Thyroid gland (tissue), 4 donors: ENCODE measurements at regions not wholly inside any gene's neighbourhood (a gene's known extent, or its start where the extent isn't known, plus 50 kb on each side); places are given as distances from the start of the nearest gene placed in this dataset.
A peak's percentile ranks its signal among the peaks of the same experiment; 100 is the strongest.

Experiments used
- DNase-seq, 2 donors: peaks; one replicate each; pipeline ENCODE4 v3.0.0-alpha.2; 2019
- H3K27ac ChIP-seq, 3 donors: fragments of 200-600 bp; sonication (generic); 1 replicate in 2 of 3; 2 replicates in 1 of 3; pipeline ENCODE4 v1.5.1; 2016 to 2019; ENCODE audit warnings: mild to moderate bottlenecking in 1 of 3, moderate library complexity in 1 of 3
- H3K27me3 ChIP-seq: fragments of 200-600 bp; sonication (generic); one replicate; pipeline ENCODE4 v1.5.1; 2019
- H3K36me3 ChIP-seq, 2 donors: fragments of 200-600 bp; sonication (generic); one replicate each; pipeline ENCODE4 v1.5.1; 2016 to 2019
- H3K4me1 ChIP-seq, 2 donors: fragments of 200-600 bp; sonication (generic); one replicate each; pipeline ENCODE4 v1.5.1; 2017 to 2019
- H3K4me3 ChIP-seq, 3 donors: fragments of 200-600 bp; sonication (generic); replicated peaks in 1 of 3; 1 replicate in 2 of 3; 2 replicates in 1 of 3; pipeline ENCODE4 v1.5.1; 2016; ENCODE audit warnings: mild to moderate bottlenecking in 1 of 3
- H3K9me3 ChIP-seq: fragments of 200-600 bp; sonication (generic); one replicate; pipeline ENCODE4 v1.5.1; 2017
- POLR2A ChIP-seq, 2 donors: fragments of 450-650 bp; IDR thresholded peaks; one replicate each; pipeline ENCODE4 v1.6.1; 2017; ENCODE audit warnings: antibody characterized with exemption in 2 of 2, mild to moderate bottlenecking in 2 of 2, moderate library complexity in 1 of 2
- WGBS, 2 donors: methylation state at CpG; one replicate each; pipeline ENCODE4 v1.1.5; 2017; 5-methylcytosine and 5-hydroxymethylcytosine counted together
- intact Hi-C: fragments of 100-400 bp; cut with DNase I; formaldehyde crosslinking; loops from one replicate; pipeline ENCODE4 v1.15.1; 2023
- TF ChIP-seq, protein P1 (sequence below), 6 experiments: fragments of 200-600 bp in 3 of 6; fragments of 450-650 bp in 3 of 6; sonication (generic) in 3 of 6; IDR thresholded peaks; one replicate each; pipeline ENCODE4 v1.5.1; 2016 to 2019; ENCODE audit warnings: antibody characterized with exemption in 6 of 6, mild to moderate bottlenecking in 2 of 6, inconsistent platforms in 1 of 6, moderate library complexity in 1 of 6

DNA sequence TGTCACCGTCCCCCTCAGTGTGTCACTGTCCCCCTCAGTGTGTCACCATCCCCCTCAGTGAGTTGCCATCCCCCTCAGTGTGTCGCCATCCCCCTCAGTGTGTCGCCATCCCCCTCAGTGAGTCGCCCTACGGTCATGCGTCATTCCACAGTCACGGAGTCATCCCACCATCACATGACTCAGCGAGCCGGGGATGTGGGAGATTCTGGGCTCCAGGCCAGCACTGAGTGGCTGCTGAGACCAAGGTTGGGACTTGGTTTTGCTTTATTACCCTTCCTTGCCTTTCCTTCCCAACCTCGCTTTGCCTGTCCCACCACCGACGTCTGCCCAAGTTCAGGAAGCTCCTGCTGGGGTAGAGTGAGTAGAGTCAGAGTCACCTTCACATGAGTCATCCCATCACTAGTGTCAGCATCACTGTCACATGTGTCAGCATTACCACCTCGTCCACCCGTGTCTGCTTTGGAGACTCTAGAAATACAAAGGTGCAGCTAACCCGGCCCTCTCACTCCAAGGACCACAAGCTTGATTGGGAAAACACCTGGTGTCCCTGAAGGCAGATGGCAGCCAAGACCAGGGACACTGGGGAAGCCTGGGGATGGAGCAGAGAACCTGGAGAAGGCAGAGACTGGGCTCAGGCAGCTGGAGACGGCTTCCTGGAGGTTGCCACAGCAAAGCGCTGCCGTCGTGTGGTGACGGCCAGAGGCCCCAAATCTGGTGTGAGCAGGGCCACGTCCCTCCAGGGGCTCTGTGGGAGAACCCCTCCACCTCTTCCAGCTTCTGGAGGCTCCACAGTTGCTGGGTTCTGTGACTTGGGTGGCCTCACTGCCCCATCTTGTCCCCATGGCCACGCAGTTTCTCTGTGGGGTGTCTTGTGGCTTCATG is 485.2 kb upstream of the SALL3 start:
- H3K27ac ChIP-seq = no peak overlapping the region
- H3K27me3 ChIP-seq = no peaks in the 10 kb centered on the region
- TF ChIP-seq POLR2A (IDR thresholded peaks at IDR 0.05) = no peak
- TF ChIP-seq, protein P1, sequence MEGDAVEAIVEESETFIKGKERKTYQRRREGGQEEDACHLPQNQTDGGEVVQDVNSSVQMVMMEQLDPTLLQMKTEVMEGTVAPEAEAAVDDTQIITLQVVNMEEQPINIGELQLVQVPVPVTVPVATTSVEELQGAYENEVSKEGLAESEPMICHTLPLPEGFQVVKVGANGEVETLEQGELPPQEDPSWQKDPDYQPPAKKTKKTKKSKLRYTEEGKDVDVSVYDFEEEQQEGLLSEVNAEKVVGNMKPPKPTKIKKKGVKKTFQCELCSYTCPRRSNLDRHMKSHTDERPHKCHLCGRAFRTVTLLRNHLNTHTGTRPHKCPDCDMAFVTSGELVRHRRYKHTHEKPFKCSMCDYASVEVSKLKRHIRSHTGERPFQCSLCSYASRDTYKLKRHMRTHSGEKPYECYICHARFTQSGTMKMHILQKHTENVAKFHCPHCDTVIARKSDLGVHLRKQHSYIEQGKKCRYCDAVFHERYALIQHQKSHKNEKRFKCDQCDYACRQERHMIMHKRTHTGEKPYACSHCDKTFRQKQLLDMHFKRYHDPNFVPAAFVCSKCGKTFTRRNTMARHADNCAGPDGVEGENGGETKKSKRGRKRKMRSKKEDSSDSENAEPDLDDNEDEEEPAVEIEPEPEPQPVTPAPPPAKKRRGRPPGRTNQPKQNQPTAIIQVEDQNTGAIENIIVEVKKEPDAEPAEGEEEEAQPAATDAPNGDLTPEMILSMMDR (IDR thresholded peaks at IDR 0.05) = no peak
- no peak for DNase-seq
- H3K36me3 ChIP-seq = no peaks in the 10 kb centered on the region
- 75 to 91% methylated on average over 20 to 22 of the region's 22 CpGs for WGBS, 2 donors
- intact Hi-C loops = no loop called here
- H3K4me3 ChIP-seq = no peak overlapping the region
- no peaks in the 10 kb centered on the region for H3K4me1 ChIP-seq
- H3K9me3 ChIP-seq = no peaks in the 10 kb centered on the region

GRCh38 chr18:78495550-78495949 is 484.1 kb upstream of the SALL3 start:
- TF ChIP-seq, protein P1 (IDR thresholded peaks at IDR 0.05) = no peak
- no peak for TF ChIP-seq POLR2A (IDR thresholded peaks at IDR 0.05)
- Histone ChIP-seq H3K4me1 (no peaks in the 10 kb centered on the region), H3K36me3 (no peaks in the 10 kb centered on the region), H3K9me3 (no peaks in the 10 kb centered on the region), H3K4me3 (no peak overlapping the region), H3K27me3 (no peaks in the 10 kb centered on the region), H3K27ac (no peak overlapping the region)
- DNase-seq = no peak
- 92 to 97% methylated on average over 14 of the region's 14 CpGs for WGBS, 2 donors
- intact Hi-C loops = no loop called here

GRCh38 chr18:78496079-78496478 is 483.5 kb upstream of the SALL3 start:
- no peak overlapping the region for H3K27ac ChIP-seq
- H3K4me3 ChIP-seq = no peak overlapping the region
- no peaks in the 10 kb centered on the region for H3K36me3 ChIP-seq
- no peak for TF ChIP-seq POLR2A (IDR thresholded peaks at IDR 0.05)
- TF ChIP-seq, protein P1 (IDR thresholded peaks at IDR 0.05) = no peak
- 80 to 91% methylated on average over 16 of the region's 16 CpGs for WGBS, 2 donors
- intact Hi-C loops = no loop called here
- no peaks in the 10 kb centered on the region for H3K9me3 ChIP-seq
- H3K4me1 ChIP-seq = no peaks in the 10 kb centered on the region
- no peaks in the 10 kb centered on the region for H3K27me3 ChIP-seq
- peak in 1 of 2 donors; percentile 5 for DNase-seq

DNA sequence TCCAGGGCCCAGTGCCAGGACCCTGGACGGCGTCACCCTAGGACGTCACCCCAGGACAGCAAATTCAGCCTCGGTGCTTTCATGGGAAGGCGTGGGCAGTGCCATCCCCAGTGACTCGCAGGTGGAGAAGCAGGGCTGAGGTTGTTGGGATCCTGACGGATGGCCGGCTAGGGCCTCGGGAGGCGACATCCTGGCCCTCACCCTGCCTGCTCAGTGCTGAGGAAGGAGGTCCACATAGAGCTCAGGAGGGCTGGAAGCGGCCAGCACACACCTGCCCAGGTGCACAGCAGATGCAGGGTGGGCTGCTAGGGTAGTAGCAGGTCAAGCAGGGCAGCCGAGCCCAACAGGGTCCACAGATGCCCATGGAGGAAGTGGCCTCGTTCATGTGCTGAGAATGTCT is 482.0 kb upstream of the SALL3 start:
- H3K36me3 ChIP-seq = no peaks in the 10 kb centered on the region

GRCh38 chr18:78499586-78499985 is 480.0 kb upstream of the SALL3 start:
- H3K9me3 ChIP-seq = no peaks in the 10 kb centered on the region
- TF ChIP-seq, protein P1 (IDR thresholded peaks at IDR 0.05) = no peak
- TF ChIP-seq POLR2A (IDR thresholded peaks at IDR 0.05) = no peak
- no peak overlapping the region for H3K27ac ChIP-seq
- H3K36me3 ChIP-seq = no peaks in the 10 kb centered on the region
- H3K4me1 ChIP-seq = no peaks in the 10 kb centered on the region
- intact Hi-C loops = no loop called here
- 87 to 90% methylated on average over 8 to 15 of the region's 15 CpGs for WGBS, 2 donors
- no peak for DNase-seq
- H3K27me3 ChIP-seq = no peaks in the 10 kb centered on the region
- H3K4me3 ChIP-seq = no peak overlapping the region

More for the DNA sequence above, 482.0 kb upstream of the SALL3 start:
- Histone ChIP-seq H3K9me3 (no peaks in the 10 kb centered on the region), H3K27me3 (no peaks in the 10 kb centered on the region), H3K4me1 (no peaks in the 10 kb centered on the region), H3K27ac (no peak overlapping the region), H3K4me3 (no peak overlapping the region)
- WGBS, 2 donors = 69 to 77% methylated on average over 6 to 7 of the region's 13 CpGs
- no peak for DNase-seq
- TF ChIP-seq, protein P1 (IDR thresholded peaks at IDR 0.05) = no peak
- no peak for TF ChIP-seq POLR2A (IDR thresholded peaks at IDR 0.05)
- intact Hi-C loops = no loop called here
